ENCODE measurements at regions not wholly inside any gene's neighbourhood (a gene's known extent, or its start where the extent isn't known, plus 50 kb on each side); places are given as distances from the start of the nearest gene placed in this dataset.

DNA sequence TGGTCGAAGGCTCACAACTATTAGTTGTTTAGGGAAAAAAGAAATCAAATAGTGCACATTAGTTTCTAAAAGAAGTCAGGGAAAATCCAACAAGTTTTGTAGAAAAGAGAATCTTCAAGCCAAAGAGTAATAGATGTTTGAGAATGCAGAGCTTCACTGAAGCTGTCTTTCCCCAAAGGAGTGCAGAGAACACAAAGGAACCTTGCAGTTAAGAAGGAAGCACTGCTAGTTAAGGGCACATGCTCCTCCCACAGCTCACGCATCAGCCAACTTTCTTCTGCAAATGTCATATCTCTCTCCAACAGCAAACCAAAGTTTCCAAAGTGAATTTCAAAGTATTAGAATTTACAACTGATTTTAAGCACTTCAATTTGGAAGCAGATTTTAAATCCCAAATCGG is 116.4 kb upstream of the FST start:
- TF ChIP-seq, protein P1, sequence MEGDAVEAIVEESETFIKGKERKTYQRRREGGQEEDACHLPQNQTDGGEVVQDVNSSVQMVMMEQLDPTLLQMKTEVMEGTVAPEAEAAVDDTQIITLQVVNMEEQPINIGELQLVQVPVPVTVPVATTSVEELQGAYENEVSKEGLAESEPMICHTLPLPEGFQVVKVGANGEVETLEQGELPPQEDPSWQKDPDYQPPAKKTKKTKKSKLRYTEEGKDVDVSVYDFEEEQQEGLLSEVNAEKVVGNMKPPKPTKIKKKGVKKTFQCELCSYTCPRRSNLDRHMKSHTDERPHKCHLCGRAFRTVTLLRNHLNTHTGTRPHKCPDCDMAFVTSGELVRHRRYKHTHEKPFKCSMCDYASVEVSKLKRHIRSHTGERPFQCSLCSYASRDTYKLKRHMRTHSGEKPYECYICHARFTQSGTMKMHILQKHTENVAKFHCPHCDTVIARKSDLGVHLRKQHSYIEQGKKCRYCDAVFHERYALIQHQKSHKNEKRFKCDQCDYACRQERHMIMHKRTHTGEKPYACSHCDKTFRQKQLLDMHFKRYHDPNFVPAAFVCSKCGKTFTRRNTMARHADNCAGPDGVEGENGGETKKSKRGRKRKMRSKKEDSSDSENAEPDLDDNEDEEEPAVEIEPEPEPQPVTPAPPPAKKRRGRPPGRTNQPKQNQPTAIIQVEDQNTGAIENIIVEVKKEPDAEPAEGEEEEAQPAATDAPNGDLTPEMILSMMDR (IDR thresholded peaks at IDR 0.05; ENCODE audit: low read depth, low read length, missing input control) = no peak
- TF ChIP-seq EGR1 (IDR thresholded peaks at IDR 0.05; ENCODE audit: low read depth in 2 of 2) = no peak
- TF ChIP-seq GABPA (IDR thresholded peaks at IDR 0.05 in 1 of 2, conservative IDR thresholded peaks at IDR 0.05 in 1 of 2) = no peak
- TF ChIP-seq, protein P2, sequence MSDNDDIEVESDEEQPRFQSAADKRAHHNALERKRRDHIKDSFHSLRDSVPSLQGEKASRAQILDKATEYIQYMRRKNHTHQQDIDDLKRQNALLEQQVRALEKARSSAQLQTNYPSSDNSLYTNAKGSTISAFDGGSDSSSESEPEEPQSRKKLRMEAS (IDR thresholded peaks at IDR 0.05) = no peak
- no peak for TF ChIP-seq JUND (IDR thresholded peaks at IDR 0.05)
- TF ChIP-seq, protein P3, sequence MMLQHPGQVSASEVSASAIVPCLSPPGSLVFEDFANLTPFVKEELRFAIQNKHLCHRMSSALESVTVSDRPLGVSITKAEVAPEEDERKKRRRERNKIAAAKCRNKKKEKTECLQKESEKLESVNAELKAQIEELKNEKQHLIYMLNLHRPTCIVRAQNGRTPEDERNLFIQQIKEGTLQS (IDR thresholded peaks at IDR 0.05) = no peak
- TF ChIP-seq, protein P4, sequence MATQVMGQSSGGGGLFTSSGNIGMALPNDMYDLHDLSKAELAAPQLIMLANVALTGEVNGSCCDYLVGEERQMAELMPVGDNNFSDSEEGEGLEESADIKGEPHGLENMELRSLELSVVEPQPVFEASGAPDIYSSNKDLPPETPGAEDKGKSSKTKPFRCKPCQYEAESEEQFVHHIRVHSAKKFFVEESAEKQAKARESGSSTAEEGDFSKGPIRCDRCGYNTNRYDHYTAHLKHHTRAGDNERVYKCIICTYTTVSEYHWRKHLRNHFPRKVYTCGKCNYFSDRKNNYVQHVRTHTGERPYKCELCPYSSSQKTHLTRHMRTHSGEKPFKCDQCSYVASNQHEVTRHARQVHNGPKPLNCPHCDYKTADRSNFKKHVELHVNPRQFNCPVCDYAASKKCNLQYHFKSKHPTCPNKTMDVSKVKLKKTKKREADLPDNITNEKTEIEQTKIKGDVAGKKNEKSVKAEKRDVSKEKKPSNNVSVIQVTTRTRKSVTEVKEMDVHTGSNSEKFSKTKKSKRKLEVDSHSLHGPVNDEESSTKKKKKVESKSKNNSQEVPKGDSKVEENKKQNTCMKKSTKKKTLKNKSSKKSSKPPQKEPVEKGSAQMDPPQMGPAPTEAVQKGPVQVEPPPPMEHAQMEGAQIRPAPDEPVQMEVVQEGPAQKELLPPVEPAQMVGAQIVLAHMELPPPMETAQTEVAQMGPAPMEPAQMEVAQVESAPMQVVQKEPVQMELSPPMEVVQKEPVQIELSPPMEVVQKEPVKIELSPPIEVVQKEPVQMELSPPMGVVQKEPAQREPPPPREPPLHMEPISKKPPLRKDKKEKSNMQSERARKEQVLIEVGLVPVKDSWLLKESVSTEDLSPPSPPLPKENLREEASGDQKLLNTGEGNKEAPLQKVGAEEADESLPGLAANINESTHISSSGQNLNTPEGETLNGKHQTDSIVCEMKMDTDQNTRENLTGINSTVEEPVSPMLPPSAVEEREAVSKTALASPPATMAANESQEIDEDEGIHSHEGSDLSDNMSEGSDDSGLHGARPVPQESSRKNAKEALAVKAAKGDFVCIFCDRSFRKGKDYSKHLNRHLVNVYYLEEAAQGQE (IDR thresholded peaks at IDR 0.05) = no peak
- no peak for TF ChIP-seq RAD21 (IDR thresholded peaks at IDR 0.05)
- TF ChIP-seq NR2F2 (IDR thresholded peaks at IDR 0.05) = no peak
- TF ChIP-seq, protein P5, sequence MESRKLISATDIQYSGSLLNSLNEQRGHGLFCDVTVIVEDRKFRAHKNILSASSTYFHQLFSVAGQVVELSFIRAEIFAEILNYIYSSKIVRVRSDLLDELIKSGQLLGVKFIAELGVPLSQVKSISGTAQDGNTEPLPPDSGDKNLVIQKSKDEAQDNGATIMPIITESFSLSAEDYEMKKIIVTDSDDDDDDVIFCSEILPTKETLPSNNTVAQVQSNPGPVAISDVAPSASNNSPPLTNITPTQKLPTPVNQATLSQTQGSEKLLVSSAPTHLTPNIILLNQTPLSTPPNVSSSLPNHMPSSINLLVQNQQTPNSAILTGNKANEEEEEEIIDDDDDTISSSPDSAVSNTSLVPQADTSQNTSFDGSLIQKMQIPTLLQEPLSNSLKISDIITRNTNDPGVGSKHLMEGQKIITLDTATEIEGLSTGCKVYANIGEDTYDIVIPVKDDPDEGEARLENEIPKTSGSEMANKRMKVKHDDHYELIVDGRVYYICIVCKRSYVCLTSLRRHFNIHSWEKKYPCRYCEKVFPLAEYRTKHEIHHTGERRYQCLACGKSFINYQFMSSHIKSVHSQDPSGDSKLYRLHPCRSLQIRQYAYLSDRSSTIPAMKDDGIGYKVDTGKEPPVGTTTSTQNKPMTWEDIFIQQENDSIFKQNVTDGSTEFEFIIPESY (IDR thresholded peaks at IDR 0.05) = no peak
- no peak for TF ChIP-seq SP1 (IDR thresholded peaks at IDR 0.05)
- no peak for TF ChIP-seq YY1 (IDR thresholded peaks at IDR 0.05)
- no peak for TF ChIP-seq TAF1 (conservative IDR thresholded peaks at IDR 0.05)

Measured in liver (tissue), 3 donors.